ENCODE measurements at regions not wholly inside any gene's neighbourhood (a gene's known extent, or its start where the extent isn't known, plus 50 kb on each side); places are given as distances from the start of the nearest gene placed in this dataset.

DNA sequence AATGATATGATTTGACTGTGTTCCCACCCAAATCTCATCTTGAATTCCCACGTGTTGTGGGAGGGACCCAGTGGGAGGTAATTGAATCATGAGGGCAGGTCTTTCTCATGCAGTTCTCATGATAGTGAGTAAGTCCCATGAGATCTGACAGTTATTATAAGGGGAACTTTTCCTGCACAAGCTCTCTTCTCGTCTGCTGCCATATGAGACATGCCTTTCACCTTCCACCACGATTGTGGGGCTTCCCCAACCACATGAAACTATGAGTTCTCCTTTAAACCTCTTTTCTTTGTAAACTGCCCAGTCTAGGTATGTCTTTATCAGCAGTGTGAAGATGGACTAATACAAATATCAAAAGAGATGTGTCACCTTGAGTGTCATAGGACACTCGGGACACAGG lies 502.7 kb upstream of the PODXL start:
- TF ChIP-seq CTCF (IDR thresholded peaks at IDR 0.05), result no peak
- no peak for TF ChIP-seq POLR2A (IDR thresholded peaks at IDR 0.05)
